ENCODE measurements at regions not wholly inside any gene's neighbourhood (a gene's known extent, or its start where the extent isn't known, plus 50 kb on each side); places are given as distances from the start of the nearest gene placed in this dataset.
"Not testable (repeated sequence)": the region's sequence is repeated elsewhere in the genome, so short reads cannot be mapped to it uniquely, and the experiment has no call there.

- H3K4me3 ChIP-seq (ENCODE audit: low read length): no peak overlapping the region
- no peak overlapping the region for H3K4me2 ChIP-seq (ENCODE audit: low read length)
- H3K4me1 ChIP-seq (ENCODE audit: low read length): no peaks in the 10 kb centered on the region
- H3K27me3 ChIP-seq (ENCODE audit: low read depth, low read length): no peaks in the 10 kb centered on the region
- no peaks in the 10 kb centered on the region for H4K20me1 ChIP-seq (ENCODE audit: insufficient read depth, low read length)
- H3K36me3 ChIP-seq (replicated peaks; ENCODE audit: low read depth, low read length): no peaks in the 10 kb centered on the region
- no peaks in the 10 kb centered on the region for H3K79me2 ChIP-seq (ENCODE audit: low read length)
- no peak overlapping the region for H3K9ac ChIP-seq (ENCODE audit: low read length)
- H3K27ac ChIP-seq (ENCODE audit: low read length): no peak overlapping the region
- H2AFZ ChIP-seq (ENCODE audit: low read depth, low read length): no peak overlapping the region
- no peak for TF ChIP-seq CTCF (IDR thresholded peaks at IDR 0.05; ENCODE audit: low read depth, low read length)
- H3K9me3 ChIP-seq (ENCODE audit: insufficient read depth, low read length): no peaks in the 10 kb centered on the region
These were observed 336.6 kb downstream of the PAX3 start for GRCh38 chr2:221962186-221962585.

DNA sequence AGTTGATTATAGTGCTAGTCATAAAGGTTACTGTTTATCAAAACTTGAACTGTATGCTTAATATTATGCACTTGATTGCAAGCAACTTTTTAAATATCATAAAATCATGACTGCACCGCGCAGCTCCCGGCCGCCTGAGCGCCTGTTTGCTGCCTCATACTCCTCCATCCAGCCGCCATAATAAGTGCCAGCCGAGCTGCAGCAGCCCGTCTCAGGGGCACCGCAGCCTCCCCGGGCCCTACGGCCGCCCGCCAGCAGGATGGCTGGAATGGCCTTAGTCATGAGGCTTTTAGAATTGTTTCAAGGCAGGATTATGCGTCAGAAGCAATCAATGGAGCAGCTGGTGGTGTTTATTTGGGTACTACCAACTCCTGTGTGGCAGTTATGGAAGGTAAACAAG lies 337.2 kb downstream of the PAX3 start:
- no peaks in the 10 kb centered on the region for H3K79me2 ChIP-seq (ENCODE audit: low read length)
- H3K27ac ChIP-seq (ENCODE audit: low read length): no peak overlapping the region
- H3K4me2 ChIP-seq (ENCODE audit: low read length): no peak overlapping the region
- H3K9me3 ChIP-seq (ENCODE audit: insufficient read depth, low read length): no peaks in the 10 kb centered on the region
- H3K4me3 ChIP-seq (ENCODE audit: low read length): no peak overlapping the region
- no peaks in the 10 kb centered on the region for H4K20me1 ChIP-seq (ENCODE audit: insufficient read depth, low read length)
- no peaks in the 10 kb centered on the region for H3K4me1 ChIP-seq (ENCODE audit: low read length)
- no peaks in the 10 kb centered on the region for H3K36me3 ChIP-seq (replicated peaks; ENCODE audit: low read depth, low read length)
- H3K9ac ChIP-seq (ENCODE audit: low read length): no peak overlapping the region
- H2AFZ ChIP-seq (ENCODE audit: low read depth, low read length): no peak overlapping the region
- no peaks in the 10 kb centered on the region for H3K27me3 ChIP-seq (ENCODE audit: low read depth, low read length)
- TF ChIP-seq EZH2phosphoT487 (IDR thresholded peaks at IDR 0.05; ENCODE audit: low read depth) (no peak), CTCF (IDR thresholded peaks at IDR 0.05; ENCODE audit: low read depth, low read length) (no peak)

DNA sequence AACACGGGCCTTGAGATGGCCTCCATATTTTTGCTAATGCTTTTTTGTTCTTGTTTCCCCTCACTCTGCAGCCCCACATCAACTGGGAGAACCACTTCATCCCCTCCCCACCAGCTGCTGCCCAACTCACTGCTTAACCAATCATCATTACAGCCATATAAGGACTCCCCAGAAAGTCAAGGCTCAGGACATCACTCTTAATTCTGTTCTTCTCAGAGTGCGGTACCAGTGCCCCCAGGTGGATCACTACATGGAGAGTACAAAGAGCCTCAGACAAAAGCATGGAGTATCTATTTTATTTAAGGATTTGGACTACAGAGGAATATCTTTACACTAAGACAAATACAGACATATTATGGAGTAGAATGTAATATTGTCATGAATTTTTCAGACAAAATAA lies 340.6 kb downstream of the PAX3 start:
- H4K20me1 ChIP-seq (ENCODE audit: insufficient read depth, low read length): no peaks in the 10 kb centered on the region
- no peaks in the 10 kb centered on the region for H3K79me2 ChIP-seq (ENCODE audit: low read length)
- no peaks in the 10 kb centered on the region for H3K9me3 ChIP-seq (ENCODE audit: insufficient read depth, low read length)
- H3K27ac ChIP-seq (ENCODE audit: low read length): no peak overlapping the region
- H3K27me3 ChIP-seq (ENCODE audit: low read depth, low read length): no peaks in the 10 kb centered on the region
- no peak overlapping the region for H3K4me2 ChIP-seq (ENCODE audit: low read length)
- TF ChIP-seq EZH2phosphoT487 (IDR thresholded peaks at IDR 0.05; ENCODE audit: low read depth): no peak
- TF ChIP-seq CTCF (IDR thresholded peaks at IDR 0.05; ENCODE audit: low read depth, low read length): no peak; the same call in 1 of the 2 replicates
- H3K9ac ChIP-seq (ENCODE audit: low read length): no peak overlapping the region
- no peaks in the 10 kb centered on the region for H3K36me3 ChIP-seq (replicated peaks; ENCODE audit: low read depth, low read length)
- H2AFZ ChIP-seq (ENCODE audit: low read depth, low read length): no peak overlapping the region
- H3K4me1 ChIP-seq (ENCODE audit: low read length): no peaks in the 10 kb centered on the region
- no peak overlapping the region for H3K4me3 ChIP-seq (ENCODE audit: low read length)

- Histone ChIP-seq H3K79me2 (ENCODE audit: low read length) (no peaks in the 10 kb centered on the region), H4K20me1 (ENCODE audit: insufficient read depth, low read length) (no peaks in the 10 kb centered on the region), H2AFZ (ENCODE audit: low read depth, low read length) (no peak overlapping the region), H3K9me3 (ENCODE audit: insufficient read depth, low read length) (no peaks in the 10 kb centered on the region), H3K36me3 (replicated peaks; ENCODE audit: low read depth, low read length) (no peaks in the 10 kb centered on the region), H3K27ac (ENCODE audit: low read length) (no peak overlapping the region), H3K9ac (ENCODE audit: low read length) (no peak overlapping the region), H3K27me3 (ENCODE audit: low read depth, low read length) (no peaks in the 10 kb centered on the region), H3K4me2 (ENCODE audit: low read length) (no peak overlapping the region), H3K4me3 (ENCODE audit: low read length) (no peak overlapping the region), H3K4me1 (ENCODE audit: low read length) (no peaks in the 10 kb centered on the region)
- no peak for TF ChIP-seq CTCF (IDR thresholded peaks at IDR 0.05; ENCODE audit: low read depth, low read length)
- no peak for TF ChIP-seq EZH2phosphoT487 (IDR thresholded peaks at IDR 0.05; ENCODE audit: low read depth)
These were observed 350.7 kb downstream of the PAX3 start for GRCh38 chr2:221948076-221948475.

GRCh38 chr2:221944452-221944851 lies 354.3 kb downstream of the PAX3 start:
- not testable (repeated sequence) for H3K79me2 ChIP-seq (ENCODE audit: low read length); H3K4me2 ChIP-seq (ENCODE audit: low read length); H3K4me1 ChIP-seq (ENCODE audit: low read length); H3K9me3 ChIP-seq (ENCODE audit: insufficient read depth, low read length); H3K27me3 ChIP-seq (ENCODE audit: low read depth, low read length); H3K4me3 ChIP-seq (ENCODE audit: low read length); H3K27ac ChIP-seq (ENCODE audit: low read length); H3K36me3 ChIP-seq (replicated peaks; ENCODE audit: low read depth, low read length); H3K9ac ChIP-seq (ENCODE audit: low read length); H4K20me1 ChIP-seq (ENCODE audit: insufficient read depth, low read length); H2AFZ ChIP-seq (ENCODE audit: low read depth, low read length)
